ENCODE measurements at regions not wholly inside any gene's neighbourhood (a gene's known extent, or its start where the extent isn't known, plus 50 kb on each side); places are given as distances from the start of the nearest gene placed in this dataset.
"Not testable (repeated sequence)": the region's sequence is repeated elsewhere in the genome, so short reads cannot be mapped to it uniquely, and the experiment has no call there.

DNA sequence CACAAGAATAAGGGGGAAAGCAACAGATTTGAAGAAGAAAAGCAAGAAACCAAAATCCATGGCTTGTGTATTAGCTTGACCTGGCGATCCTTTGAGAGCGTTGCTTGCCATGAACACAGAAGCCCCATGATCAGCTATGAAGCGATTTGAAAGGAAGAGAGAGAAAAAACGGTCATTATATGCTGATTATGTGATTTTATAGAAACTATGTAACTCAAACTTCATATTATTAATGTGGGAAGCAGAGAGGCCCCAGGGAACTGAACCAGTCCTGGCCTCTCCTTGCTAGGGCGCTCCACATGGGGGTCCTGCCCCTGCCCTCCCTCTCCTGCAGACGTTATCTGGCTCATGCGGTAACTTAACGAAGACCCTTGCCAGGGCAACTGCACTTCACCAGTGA is 306.1 kb upstream of the ADARB2 start:
- H3K4me1 ChIP-seq (ENCODE audit: low read depth), result no peaks in the 10 kb centered on the region
- no peak overlapping the region for H3K4me3 ChIP-seq
- H3K27ac ChIP-seq, result no peak overlapping the region
- TF ChIP-seq, protein P1, sequence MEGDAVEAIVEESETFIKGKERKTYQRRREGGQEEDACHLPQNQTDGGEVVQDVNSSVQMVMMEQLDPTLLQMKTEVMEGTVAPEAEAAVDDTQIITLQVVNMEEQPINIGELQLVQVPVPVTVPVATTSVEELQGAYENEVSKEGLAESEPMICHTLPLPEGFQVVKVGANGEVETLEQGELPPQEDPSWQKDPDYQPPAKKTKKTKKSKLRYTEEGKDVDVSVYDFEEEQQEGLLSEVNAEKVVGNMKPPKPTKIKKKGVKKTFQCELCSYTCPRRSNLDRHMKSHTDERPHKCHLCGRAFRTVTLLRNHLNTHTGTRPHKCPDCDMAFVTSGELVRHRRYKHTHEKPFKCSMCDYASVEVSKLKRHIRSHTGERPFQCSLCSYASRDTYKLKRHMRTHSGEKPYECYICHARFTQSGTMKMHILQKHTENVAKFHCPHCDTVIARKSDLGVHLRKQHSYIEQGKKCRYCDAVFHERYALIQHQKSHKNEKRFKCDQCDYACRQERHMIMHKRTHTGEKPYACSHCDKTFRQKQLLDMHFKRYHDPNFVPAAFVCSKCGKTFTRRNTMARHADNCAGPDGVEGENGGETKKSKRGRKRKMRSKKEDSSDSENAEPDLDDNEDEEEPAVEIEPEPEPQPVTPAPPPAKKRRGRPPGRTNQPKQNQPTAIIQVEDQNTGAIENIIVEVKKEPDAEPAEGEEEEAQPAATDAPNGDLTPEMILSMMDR (IDR thresholded peaks at IDR 0.05; ENCODE audit: low read depth, low read length), result no peak
- H3K9me3 ChIP-seq (ENCODE audit: low read depth), result no peaks in the 10 kb centered on the region
- H3K27me3 ChIP-seq, result no peaks in the 10 kb centered on the region
- H3K36me3 ChIP-seq, result no peaks in the 10 kb centered on the region
- no peak for DNase-seq (ENCODE audit: low read depth in 1 of 2, low spot score in 1 of 2)

DNA sequence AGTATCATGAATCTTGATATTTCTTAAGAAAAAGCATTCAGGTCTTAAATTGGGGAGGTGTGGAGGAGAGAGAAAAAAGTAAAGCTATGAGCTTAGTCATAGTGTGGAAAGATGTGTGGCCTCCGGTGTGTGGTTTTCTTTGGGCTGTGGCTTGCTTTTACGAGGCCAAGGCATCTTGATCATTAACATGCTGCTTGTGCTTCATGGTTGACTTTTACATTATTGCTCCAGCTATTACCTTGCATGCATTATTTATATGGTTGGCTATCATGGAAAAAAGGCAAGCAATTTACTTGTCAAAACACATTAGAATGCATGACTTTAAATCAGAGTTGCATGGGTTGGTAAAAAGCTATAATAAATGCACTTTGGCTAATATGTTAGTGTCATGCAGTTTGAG is 300.7 kb upstream of the ADARB2 start:
- Histone ChIP-seq H3K27me3 (no peaks in the 10 kb centered on the region), H3K4me1 (ENCODE audit: low read depth) (no peaks in the 10 kb centered on the region), H3K4me3 (no peak overlapping the region), H3K36me3 (no peaks in the 10 kb centered on the region), H3K27ac (no peak overlapping the region), H3K9me3 (ENCODE audit: low read depth) (no peaks in the 10 kb centered on the region)
- TF ChIP-seq, protein P1 (IDR thresholded peaks at IDR 0.05; ENCODE audit: low read depth, low read length), result no peak
- no peak for DNase-seq (ENCODE audit: low read depth in 1 of 2, low spot score in 1 of 2)

DNA sequence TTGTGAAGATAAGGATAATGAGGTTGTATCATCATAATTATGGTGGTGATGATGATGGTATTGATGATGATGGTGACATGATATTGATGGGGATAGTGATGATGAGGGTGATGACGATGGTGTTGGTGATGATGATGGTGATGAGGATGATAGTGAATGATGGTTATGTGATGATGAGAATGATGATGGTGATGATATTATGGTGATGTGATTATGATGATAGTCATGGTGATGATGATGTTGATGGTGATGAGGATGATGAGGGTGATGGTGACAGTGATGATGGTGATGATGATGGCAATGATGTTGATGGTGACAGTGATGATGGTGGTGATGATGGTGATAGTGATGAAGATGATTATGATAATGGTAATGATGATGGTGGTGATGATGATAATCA is 299.9 kb upstream of the ADARB2 start:
- H3K27ac ChIP-seq, result no peak overlapping the region
- no peaks in the 10 kb centered on the region for H3K27me3 ChIP-seq
- no peak overlapping the region for H3K4me3 ChIP-seq
- no peaks in the 10 kb centered on the region for H3K9me3 ChIP-seq (ENCODE audit: low read depth)
- TF ChIP-seq, protein P1 (IDR thresholded peaks at IDR 0.05; ENCODE audit: low read depth, low read length), result no peak
- no peaks in the 10 kb centered on the region for H3K4me1 ChIP-seq (ENCODE audit: low read depth)
- DNase-seq (ENCODE audit: low read depth in 1 of 2, low spot score in 1 of 2), result no peak
- no peaks in the 10 kb centered on the region for H3K36me3 ChIP-seq

DNA sequence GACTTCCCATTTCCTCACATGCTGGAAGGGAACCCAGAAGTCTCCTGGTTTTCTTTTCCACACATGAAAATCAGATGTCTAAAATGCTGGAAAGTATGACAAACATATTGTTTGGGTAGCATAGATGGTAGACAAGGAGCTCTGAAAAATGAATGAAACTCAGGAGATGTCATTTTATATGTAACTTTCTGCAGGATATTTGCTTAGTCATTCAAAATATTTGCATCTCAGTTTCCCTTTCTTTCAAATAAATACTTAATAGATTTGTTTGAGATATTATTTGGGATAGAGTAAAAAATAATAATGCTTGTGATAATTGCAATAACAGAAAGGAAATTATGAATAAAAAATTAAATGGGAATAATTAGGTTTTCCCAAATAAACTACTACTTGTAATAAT is 298.9 kb upstream of the ADARB2 start:
- no peaks in the 10 kb centered on the region for H3K4me1 ChIP-seq (ENCODE audit: low read depth)
- TF ChIP-seq, protein P1 (IDR thresholded peaks at IDR 0.05; ENCODE audit: low read depth, low read length), result no peak
- no peak overlapping the region for H3K27ac ChIP-seq
- H3K9me3 ChIP-seq (ENCODE audit: low read depth), result no peaks in the 10 kb centered on the region
- H3K36me3 ChIP-seq, result no peaks in the 10 kb centered on the region
- no peaks in the 10 kb centered on the region for H3K27me3 ChIP-seq
- no peak overlapping the region for H3K4me3 ChIP-seq
- DNase-seq (ENCODE audit: low read depth in 1 of 2, low spot score in 1 of 2), result no peak

DNA sequence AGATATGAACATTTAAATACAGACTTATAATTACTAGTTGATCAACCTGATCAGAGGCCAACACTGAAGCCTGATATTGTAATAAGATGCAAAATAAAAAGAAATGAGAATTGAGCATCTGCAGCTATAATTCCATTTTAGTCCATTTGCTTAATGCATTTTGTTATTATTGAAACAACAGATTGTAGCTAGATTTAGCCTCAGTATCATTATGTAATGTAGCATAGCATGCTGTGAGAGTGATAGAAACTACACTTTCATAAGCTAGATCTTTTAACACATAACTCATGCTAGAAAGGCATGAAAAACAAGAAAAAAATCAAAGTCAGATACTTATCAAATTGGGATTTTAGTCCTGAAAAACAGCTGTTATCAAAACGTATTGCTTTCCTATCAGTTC is 292.7 kb upstream of the ADARB2 start:
- TF ChIP-seq, protein P1 (IDR thresholded peaks at IDR 0.05; ENCODE audit: low read depth, low read length), result no peak

DNA sequence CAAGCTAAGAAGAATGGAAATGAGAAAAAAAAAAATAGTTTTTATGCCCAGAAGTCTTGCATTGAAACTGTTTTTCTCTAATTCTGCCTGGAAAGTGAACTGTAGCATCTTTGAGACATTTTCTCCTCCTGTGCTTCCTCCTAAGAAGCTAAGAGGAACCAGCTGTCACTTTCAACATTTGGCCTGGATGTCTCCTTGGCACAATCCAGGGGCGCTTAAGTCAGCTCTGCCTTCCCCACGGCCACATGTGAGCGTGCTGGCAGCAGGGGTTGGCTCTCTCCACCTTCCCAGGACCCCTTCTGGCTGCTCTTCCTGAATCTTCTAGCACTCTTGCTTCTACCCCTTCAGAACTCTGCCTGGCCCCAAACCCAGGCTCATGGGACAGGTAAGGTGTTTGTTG is 289.6 kb upstream of the ADARB2 start:
- TF ChIP-seq, protein P1 (IDR thresholded peaks at IDR 0.05; ENCODE audit: low read depth, low read length), result no peak
- no peaks in the 10 kb centered on the region for H3K9me3 ChIP-seq (ENCODE audit: low read depth)

More for the DNA sequence above, 292.7 kb upstream of the ADARB2 start:
- Histone ChIP-seq H3K4me1 (ENCODE audit: low read depth) (no peaks in the 10 kb centered on the region), H3K4me3 (no peak overlapping the region), H3K27ac (no peak overlapping the region), H3K9me3 (ENCODE audit: low read depth) (no peaks in the 10 kb centered on the region), H3K27me3 (no peaks in the 10 kb centered on the region), H3K36me3 (no peaks in the 10 kb centered on the region)
- DNase-seq (ENCODE audit: low read depth in 1 of 2, low spot score in 1 of 2), result no peak

DNA sequence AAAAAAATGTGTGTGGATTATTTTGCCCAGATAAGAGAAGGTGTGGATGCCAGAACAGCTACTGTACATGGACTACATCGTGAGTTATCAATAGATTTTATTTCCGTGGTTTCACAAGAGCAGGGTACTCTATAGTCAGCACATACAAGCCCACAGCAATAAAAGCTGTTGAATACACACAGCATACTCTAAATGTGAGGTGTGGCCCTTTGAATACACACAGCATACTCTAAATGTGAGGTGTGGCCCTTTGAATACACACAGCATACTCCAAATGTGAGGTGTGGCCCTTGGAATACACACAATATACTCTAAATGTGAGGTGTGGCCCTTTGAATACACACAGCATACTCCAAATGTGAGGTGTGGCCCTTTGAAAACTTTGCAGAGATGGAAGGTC is 287.4 kb upstream of the ADARB2 start:
- not testable (repeated sequence) for H3K27ac ChIP-seq; H3K4me1 ChIP-seq (ENCODE audit: low read depth); H3K4me3 ChIP-seq; H3K36me3 ChIP-seq; DNase-seq (ENCODE audit: low read depth in 1 of 2, low spot score in 1 of 2); H3K27me3 ChIP-seq; H3K9me3 ChIP-seq (ENCODE audit: low read depth)

More for the DNA sequence above, 289.6 kb upstream of the ADARB2 start:
- no peaks in the 10 kb centered on the region for H3K27me3 ChIP-seq
- H3K4me1 ChIP-seq (ENCODE audit: low read depth), result no peaks in the 10 kb centered on the region
- no peaks in the 10 kb centered on the region for H3K36me3 ChIP-seq
- H3K27ac ChIP-seq, result no peak overlapping the region
- no peak for DNase-seq (ENCODE audit: low read depth in 1 of 2, low spot score in 1 of 2)
- H3K4me3 ChIP-seq, result no peak overlapping the region

Data from cardiac muscle cell (in vitro differentiated cells and primary cell).